Amniotic epithelial cell (primary cell): ENCODE measurements at regions not wholly inside any gene's neighbourhood (a gene's known extent, or its start where the extent isn't known, plus 50 kb on each side); places are given as distances from the start of the nearest gene placed in this dataset.

ENCODE experiments used
- DNase-seq: peaks from one replicate; pipeline ENCODE4 v3.0.0-alpha.2; 2010; ENCODE audit warnings: low read depth

GRCh38 chr19:31981545-31981944, 363.9 kb upstream of the ZNF507 start:
- no peak for DNase-seq

GRCh38 chr19:31983647-31984046, 361.8 kb upstream of the ZNF507 start:
- no peak for DNase-seq

- no peak for DNase-seq
Observed at GRCh38 chr19:31985001-31985605, 360.3 kb upstream of the ZNF507 start.

GRCh38 chr19:31986951-31987350, 358.5 kb upstream of the ZNF507 start:
- DNase-seq, result no peak

- no peak for DNase-seq
Observed at GRCh38 chr19:31988256-31988655, 357.2 kb upstream of the ZNF507 start.

- no peak for DNase-seq
Observed at GRCh38 chr19:31991984-31992655, 353.3 kb upstream of the ZNF507 start.

GRCh38 chr19:31992750-31993149, 352.7 kb upstream of the ZNF507 start:
- DNase-seq, result no peak

- no peak for DNase-seq
Observed at GRCh38 chr19:31995546-31995945, 349.9 kb upstream of the ZNF507 start.

GRCh38 chr19:32010071-32010470, 335.3 kb upstream of the ZNF507 start:
- no peak for DNase-seq

- DNase-seq, result no peak
Observed at GRCh38 chr19:32012206-32012605, 333.2 kb upstream of the ZNF507 start.

GRCh38 chr19:32012886-32013631, 332.4 kb upstream of the ZNF507 start:
- no peak for DNase-seq

GRCh38 chr19:32017176-32017953, 328.0 kb upstream of the ZNF507 start:
- no peak for DNase-seq

GRCh38 chr19:32018014-32018413, 327.4 kb upstream of the ZNF507 start:
- no peak for DNase-seq

- DNase-seq, result no peak
Observed at GRCh38 chr19:32020538-32020937, 324.9 kb upstream of the ZNF507 start.

- DNase-seq, result no peak
Observed at GRCh38 chr19:32022044-32022640, 323.3 kb upstream of the ZNF507 start.

GRCh38 chr19:32022731-32023563, 322.5 kb upstream of the ZNF507 start:
- no peak for DNase-seq

- no peak for DNase-seq
Observed at GRCh38 chr19:32023564-32023832, 321.9 kb upstream of the ZNF507 start.

GRCh38 chr19:32029235-32029634, 316.2 kb upstream of the ZNF507 start:
- no peak for DNase-seq

GRCh38 chr19:32032561-32032960, 312.8 kb upstream of the ZNF507 start:
- no peak for DNase-seq

GRCh38 chr19:32035626-32036025, 309.8 kb upstream of the ZNF507 start:
- no peak for DNase-seq
